ENCODE measurements at regions not wholly inside any gene's neighbourhood (a gene's known extent, or its start where the extent isn't known, plus 50 kb on each side); places are given as distances from the start of the nearest gene placed in this dataset.

DNA sequence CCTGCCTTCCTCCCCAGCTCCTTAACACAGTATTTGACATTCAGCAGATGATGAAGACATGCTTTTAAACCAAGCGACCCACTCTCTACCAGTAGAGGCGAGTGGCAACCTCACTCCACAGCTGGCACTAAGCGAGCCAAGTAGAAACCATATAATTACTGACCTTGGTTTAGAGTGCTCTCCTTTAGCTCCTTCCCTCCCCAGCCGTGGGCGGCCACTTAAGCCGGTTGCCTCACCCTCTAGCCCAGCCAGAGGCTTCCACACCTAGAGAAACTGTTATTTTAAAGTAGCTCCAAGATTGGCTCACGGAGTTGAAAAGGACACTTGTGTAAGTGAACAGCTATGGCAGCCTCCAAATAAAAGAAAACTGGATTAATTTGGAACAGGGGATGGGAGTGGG, 109.1 kb upstream of the CRHR1 start:
- TF ChIP-seq, protein P1, sequence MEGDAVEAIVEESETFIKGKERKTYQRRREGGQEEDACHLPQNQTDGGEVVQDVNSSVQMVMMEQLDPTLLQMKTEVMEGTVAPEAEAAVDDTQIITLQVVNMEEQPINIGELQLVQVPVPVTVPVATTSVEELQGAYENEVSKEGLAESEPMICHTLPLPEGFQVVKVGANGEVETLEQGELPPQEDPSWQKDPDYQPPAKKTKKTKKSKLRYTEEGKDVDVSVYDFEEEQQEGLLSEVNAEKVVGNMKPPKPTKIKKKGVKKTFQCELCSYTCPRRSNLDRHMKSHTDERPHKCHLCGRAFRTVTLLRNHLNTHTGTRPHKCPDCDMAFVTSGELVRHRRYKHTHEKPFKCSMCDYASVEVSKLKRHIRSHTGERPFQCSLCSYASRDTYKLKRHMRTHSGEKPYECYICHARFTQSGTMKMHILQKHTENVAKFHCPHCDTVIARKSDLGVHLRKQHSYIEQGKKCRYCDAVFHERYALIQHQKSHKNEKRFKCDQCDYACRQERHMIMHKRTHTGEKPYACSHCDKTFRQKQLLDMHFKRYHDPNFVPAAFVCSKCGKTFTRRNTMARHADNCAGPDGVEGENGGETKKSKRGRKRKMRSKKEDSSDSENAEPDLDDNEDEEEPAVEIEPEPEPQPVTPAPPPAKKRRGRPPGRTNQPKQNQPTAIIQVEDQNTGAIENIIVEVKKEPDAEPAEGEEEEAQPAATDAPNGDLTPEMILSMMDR (conservative IDR thresholded peaks at IDR 0.05; ENCODE audit: low read length), result no peak
- TF ChIP-seq EZH2phosphoT487 (IDR thresholded peaks at IDR 0.05; ENCODE audit: borderline replicate concordance), result no peak

Measured in Loucy (cell line).